HG03521 (cell line): ENCODE measurements at regions not wholly inside any gene's neighbourhood (a gene's known extent, or its start where the extent isn't known, plus 50 kb on each side); places are given as distances from the start of the nearest gene placed in this dataset.

Source experiments
- ATAC-seq: cut with Tn5 transposase; IDR thresholded peaks from one replicate; pipeline ENCODE4 v1.9.1; 2021; ENCODE audit warnings: mild to moderate bottlenecking, moderate library complexity; ENCODE audit not compliant: unreplicated experiment

DNA sequence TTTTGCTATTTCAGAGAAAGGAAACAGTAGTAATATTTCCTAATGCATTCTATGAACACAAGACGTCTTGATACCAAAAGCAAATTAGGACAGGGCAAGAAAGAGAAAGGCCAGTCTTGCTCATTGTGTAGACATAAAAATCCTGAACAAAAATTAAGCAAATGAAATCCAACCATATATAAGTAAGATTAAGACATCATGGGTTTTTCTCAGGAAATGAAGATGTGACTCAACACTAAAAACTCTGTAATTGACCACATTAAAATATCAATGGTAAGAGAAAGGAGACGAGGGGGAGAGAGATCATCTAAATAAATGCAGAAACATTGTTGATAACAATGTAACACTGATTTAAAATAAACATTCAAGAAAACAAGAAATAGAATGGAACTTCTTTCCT lies 205.4 kb downstream of the SOD2 start:
- no peak for ATAC-seq

GRCh38 chr6:159483259-159483658 lies 209.8 kb downstream of the SOD2 start:
- no peak for ATAC-seq

DNA sequence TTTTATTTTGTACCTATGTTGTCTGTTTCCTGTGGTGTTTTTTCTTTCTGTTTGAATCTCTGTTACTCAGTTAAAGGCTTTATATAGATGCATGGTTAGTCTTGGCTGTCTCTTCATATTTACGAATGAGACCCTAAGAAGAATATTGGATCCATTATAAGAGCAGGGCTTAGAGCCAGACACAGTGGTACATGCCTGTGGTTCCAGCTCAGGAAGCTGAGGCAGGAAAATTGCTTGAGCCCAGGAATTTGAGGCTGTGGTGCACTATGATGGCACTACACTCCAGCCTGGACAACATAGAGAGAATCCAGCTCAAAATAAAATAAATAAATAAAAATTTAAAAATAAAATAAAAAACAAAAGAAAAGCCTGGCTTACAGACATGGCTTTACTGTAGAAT lies 211.1 kb downstream of the SOD2 start:
- no peak for ATAC-seq

- ATAC-seq: no peak
Measured at GRCh38 chr6:159480471-159480870, 212.6 kb downstream of the SOD2 start.

GRCh38 chr6:159479146-159479545 lies 213.9 kb downstream of the SOD2 start:
- ATAC-seq: no peak

DNA sequence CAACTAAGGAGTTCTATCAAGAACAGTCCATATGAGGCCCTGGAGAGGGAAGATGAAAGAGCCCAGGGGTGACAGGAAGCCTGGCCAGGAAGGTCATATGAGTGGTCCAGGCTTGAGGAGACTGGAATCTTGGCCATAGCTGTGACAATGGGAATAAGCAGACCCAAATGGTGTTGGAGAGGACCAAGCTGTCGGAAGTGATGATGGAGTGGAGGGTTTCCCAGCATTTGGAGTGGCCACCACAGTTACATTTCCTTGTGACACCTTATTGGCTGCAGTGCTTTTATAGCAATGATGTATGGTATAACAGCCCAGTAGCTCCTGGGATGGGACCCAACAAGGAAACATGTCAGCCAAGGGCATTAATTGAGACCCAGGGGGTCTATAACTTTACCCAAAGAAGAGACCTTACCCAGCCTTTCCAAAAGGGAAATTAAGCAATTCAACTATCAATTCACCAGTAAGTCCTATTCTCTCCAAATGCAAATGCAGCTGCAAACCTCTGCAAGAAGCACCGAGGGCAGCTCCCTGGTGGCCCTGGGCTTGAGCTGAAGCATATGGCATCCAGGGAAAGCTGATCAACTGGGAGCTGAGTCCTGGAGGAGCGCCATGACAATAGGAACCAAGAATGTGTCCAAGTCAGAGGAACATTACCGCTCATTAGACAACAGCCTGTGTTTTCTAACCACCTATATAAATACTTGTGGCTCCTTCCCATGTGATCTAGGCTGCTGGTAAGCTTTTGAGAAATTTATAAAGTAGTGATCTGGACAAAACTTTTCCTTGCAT lies 219.4 kb downstream of the SOD2 start:
- ATAC-seq: no peak

- no peak for ATAC-seq
Measured at GRCh38 chr6:159470397-159470796, 222.6 kb downstream of the SOD2 start.

- ATAC-seq: no peak
Measured at GRCh38 chr6:159469443-159469842, 223.6 kb downstream of the SOD2 start.

DNA sequence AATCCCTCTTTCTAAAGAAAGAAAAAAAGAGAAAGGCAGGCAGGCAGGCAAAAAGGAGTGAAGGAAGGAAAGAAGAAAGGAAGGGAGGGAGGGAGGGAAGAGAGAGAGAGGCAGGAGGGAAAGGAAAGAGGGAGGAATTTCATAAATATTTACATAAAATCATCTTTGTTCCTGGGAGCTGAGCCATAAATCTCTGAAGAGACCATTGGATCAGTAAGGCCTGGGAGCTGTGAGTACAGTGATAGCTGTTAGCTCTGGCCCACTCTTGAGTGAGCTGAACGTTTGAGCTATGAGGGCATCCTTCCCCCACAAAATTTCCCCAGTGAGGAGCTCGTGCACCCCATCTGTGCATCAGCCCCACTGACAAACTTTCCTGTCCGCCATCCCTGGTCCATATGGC lies 224.0 kb downstream of the SOD2 start:
- ATAC-seq: no peak

GRCh38 chr6:159467473-159468041 lies 225.5 kb downstream of the SOD2 start:
- peak; percentile 51 for ATAC-seq

GRCh38 chr6:159466926-159467325 lies 226.1 kb downstream of the SOD2 start:
- no peak for ATAC-seq

DNA sequence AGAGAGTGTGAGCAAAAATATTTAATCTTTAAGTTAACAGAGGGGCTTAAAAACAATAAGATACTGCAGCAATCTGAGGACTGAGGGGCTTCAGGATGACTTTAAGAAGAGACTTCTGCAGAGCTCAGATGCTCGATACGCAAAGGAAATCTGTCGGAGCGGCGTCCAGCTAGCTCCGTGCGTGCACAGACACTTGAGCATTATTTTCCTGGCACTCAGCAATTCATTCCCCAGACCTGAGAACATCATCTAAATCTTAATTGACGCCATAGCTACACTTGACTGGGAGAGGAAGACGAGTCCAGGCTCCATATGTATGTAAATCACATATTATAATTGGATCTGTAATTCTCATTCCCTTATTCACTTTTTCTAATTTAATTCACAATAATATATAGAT lies 228.2 kb downstream of the SOD2 start:
- no peak for ATAC-seq

DNA sequence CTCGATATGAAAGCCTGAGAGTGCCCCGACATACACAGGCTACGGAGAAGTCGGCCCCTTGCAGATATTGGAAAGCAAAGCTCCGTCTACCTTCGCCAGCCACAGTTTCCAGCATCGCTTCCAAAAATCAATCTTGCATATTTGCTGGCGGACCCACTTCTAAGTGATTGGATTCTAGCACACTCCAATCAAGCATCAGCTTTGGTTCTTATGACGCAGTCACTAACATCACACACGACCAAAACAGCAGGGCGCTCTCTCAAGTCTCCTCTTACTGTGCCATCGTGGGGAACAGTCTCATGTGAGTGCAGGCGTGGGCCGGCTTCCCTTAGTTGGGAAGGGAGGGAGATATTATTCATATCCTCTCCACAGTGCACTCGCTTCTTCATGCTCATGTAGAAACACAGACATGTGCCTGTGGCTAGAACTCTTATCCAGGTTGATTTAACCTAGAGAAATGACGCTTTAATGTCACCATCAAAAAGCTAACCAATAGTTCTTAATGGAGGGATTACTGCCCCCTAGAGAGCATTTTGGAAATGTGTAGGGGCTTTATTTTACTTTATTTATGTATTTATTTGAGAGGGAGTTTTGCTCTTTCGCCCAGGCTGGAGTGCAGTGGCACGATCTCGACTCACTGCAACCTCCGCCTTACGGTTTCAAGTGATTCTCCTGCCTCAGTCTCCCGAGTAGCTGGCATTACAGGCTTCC lies 229.8 kb downstream of the SOD2 start:
- ATAC-seq: no peak

DNA sequence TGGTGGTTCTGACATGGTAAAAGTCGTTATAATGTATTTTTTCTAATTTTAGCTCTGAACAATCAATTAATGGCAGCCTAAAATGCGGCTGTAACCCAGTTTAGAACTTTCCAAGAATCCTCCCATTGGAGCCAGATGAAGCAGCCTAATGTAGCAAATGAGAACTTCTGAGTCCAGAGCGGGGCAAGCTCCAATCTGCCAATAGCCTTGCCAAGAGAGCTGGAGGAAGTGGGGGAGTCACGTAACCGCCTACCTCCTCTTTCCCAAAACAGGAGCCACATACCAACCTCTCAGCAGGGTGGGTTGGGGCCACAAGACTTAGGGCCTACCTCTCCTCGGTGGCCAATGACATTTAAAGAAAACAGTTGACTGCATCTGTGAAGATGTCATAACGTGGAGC lies 230.6 kb downstream of the SOD2 start:
- ATAC-seq: no peak

DNA sequence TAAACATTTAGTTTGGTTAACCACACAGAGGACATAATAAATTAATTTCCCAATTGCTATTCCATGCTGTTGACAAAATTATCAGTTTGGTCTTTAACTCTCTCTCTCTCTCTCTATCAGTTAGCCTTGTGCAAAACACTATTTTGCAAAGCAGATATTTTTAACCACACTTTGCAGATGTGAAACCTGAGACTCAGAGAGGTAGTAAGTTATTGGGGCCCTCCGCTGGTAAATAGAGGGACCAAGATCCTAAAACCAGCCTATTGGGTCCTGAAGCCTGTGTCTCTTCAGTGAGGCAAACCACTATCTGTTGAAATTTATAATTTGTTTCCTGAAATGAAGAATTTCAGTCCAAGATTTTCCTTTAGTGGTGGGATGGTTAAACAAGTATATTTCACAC lies 231.0 kb downstream of the SOD2 start:
- peak; percentile 73 for ATAC-seq

DNA sequence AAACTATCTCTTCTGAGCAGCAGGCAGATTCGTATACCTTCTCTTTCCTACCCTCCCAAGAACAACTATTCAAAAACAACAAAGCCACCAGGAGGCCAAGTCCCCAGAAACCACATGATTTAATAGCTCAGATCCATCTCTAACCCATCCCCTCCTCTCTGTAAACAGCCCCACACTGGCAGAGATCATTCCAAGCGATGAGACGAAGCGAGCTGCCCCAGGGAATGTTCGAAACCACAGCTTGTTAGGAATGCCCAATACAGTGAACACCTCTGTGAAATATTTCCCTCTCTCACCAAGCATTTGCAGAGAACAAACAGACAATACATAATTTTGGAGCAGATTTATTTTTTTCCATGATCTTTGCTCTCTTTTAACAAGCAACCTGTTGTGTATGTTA lies 231.8 kb downstream of the SOD2 start:
- no peak for ATAC-seq

GRCh38 chr6:159460476-159460875 lies 232.6 kb downstream of the SOD2 start:
- no peak for ATAC-seq

- ATAC-seq: no peak
Measured at GRCh38 chr6:159456349-159456748, 236.7 kb downstream of the SOD2 start.

DNA sequence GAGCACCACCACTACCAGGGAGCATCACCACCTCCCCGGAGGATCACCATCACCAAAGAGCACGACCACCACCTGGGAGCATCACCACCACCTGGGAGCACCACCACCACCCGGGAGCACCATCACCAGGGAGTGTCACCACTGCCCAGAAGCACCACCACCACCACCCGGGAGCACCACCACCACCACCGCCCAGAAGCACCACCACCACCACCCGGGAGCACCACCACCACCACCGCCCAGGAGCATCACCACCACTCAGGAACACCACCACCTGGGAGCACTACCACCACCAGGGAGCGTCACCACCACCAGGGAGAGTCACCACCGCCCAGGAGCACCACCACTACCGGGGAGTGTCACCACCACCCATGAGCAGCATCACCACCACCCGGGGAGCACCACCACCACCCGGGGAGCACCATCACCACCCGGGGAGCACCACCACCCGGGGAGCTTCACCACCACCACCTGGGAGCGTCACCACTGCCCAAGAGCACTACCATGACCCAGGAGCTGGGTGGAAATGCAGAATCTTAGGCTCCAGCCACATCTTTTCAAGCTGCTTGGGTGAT lies 237.3 kb downstream of the SOD2 start:
- no peak for ATAC-seq

GRCh38 chr6:159450815-159451465 lies 242.1 kb downstream of the SOD2 start:
- no peak for ATAC-seq

GRCh38 chr6:159446340-159446739 lies 246.7 kb downstream of the SOD2 start:
- no peak for ATAC-seq
